Esophagus squamous epithelium (tissue), 4 donors: ENCODE measurements at regions not wholly inside any gene's neighbourhood (a gene's known extent, or its start where the extent isn't known, plus 50 kb on each side); places are given as distances from the start of the nearest gene placed in this dataset.

Source experiments
- CTCF ChIP-seq, 6 experiments: fragments of 450-650 bp in 4 of 6; fragments of 200-600 bp in 2 of 6; sonication (generic) in 2 of 6; IDR thresholded peaks; one replicate each; pipeline ENCODE4 v1.5.1; 2016 to 2019; ENCODE audit warnings: antibody characterized with exemption in 6 of 6, mild to moderate bottlenecking in 4 of 6, moderate library complexity in 4 of 6
- POLR2A ChIP-seq, 4 donors: fragments of 450-650 bp; IDR thresholded peaks; one replicate each; pipeline ENCODE4 v1.6.1; 2017; ENCODE audit warnings: antibody characterized with exemption in 4 of 4, mild to moderate bottlenecking in 4 of 4, moderate library complexity in 3 of 4

- TF ChIP-seq CTCF (IDR thresholded peaks at IDR 0.05) (no peak), POLR2A (IDR thresholded peaks at IDR 0.05) (no peak)
These were observed 345.8 kb upstream of the ROBO2 start for GRCh38 chr3:76694063-76694462.
